RPMI7951 (cell line): ENCODE measurements at regions not wholly inside any gene's neighbourhood (a gene's known extent, or its start where the extent isn't known, plus 50 kb on each side); places are given as distances from the start of the nearest gene placed in this dataset.

Experiments used
- DNase-seq: peaks from one replicate; pipeline ENCODE4 v3.0.0-alpha.2; 2012; ENCODE audit warnings: low read depth

GRCh38 chr15:67991706-67992105 is 62.4 kb upstream of the PIAS1 start:
- no peak for DNase-seq

GRCh38 chr15:67992411-67992810 is 61.7 kb upstream of the PIAS1 start:
- DNase-seq: no peak

GRCh38 chr15:67992834-67993233 is 61.3 kb upstream of the PIAS1 start:
- DNase-seq: no peak

- peak; percentile 26 for DNase-seq
Measured at GRCh38 chr15:67997996-67998395, 56.1 kb upstream of the PIAS1 start.

- peak; percentile 42 for DNase-seq
Measured at GRCh38 chr15:67998599-67999133, 55.4 kb upstream of the PIAS1 start.

GRCh38 chr15:67999320-68000100 is 54.6 kb upstream of the PIAS1 start:
- no peak for DNase-seq

- DNase-seq: no peak
Measured at GRCh38 chr15:68000754-68001153, 53.4 kb upstream of the PIAS1 start.

GRCh38 chr15:68001811-68002210 is 52.3 kb upstream of the PIAS1 start:
- no peak for DNase-seq

GRCh38 chr15:68003297-68003696 is 50.8 kb upstream of the PIAS1 start:
- no peak for DNase-seq
